ENCODE measurements at regions not wholly inside any gene's neighbourhood (a gene's known extent, or its start where the extent isn't known, plus 50 kb on each side); places are given as distances from the start of the nearest gene placed in this dataset.

DNA sequence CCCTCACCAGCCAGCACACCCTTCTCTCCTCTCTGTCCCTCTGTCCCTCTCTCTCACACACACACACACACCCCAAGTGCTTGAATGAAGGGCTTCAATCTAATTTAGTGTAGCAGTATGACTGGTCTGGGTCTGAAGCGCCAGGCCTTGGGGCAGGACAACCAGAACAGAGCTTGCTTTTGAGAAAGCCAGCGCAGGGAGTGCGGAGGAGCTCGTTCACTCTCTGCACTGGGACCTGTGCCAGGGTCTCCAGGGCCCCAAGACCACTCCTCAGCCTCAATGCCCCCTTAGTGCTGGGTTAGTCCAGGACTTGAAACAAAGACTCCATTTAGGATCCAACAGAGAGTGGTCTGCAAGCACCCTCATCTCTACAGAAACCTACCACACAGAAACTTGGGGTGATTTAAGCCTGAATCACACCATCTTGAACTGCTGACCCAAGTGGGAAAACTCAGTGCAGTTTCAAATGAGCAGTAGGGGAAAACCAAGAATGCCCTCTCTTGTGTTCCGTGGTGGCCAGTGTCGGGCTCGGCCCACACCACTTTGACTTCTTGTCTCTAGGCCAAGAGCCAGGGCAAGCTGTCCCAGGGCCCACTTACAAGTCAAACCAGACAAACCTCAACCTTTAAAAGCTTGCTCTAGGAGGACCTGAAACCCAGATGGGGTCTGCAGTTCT is 66.6 kb upstream of the WIPF1 start:
- peaks cover 0 to 37% (median 18%) of the 10 kb centered on the region in 4 donors for H3K4me1 ChIP-seq
- DNase-seq: no peak

DNA sequence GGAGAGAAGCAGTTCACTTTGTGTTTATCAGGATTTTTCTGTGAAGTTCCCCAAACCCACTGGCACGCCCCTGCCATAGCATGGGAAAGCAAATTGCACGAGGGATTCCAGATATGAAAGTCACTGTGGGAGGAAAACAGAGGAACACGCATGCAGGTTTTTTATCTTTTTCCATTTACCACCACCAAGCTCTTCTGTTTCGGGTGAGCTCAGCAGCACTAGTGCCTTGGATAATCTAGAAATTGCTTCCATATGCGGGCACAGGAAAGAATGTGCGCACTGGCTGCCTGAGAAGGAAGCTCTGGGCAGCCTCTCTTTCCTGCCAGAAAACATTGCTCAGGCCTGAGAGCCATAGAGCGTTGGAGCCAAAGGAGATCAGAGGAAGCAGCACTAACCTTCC is 65.9 kb upstream of the WIPF1 start:
- H3K4me1 ChIP-seq: peaks cover 0 to 37% (median 18%) of the 10 kb centered on the region in 4 donors
- 67 to 72% methylated on average over 3 to 7 of the region's 7 CpGs for WGBS, 2 donors (ENCODE audit: low coverage in 1 of 2)
- H3K27ac ChIP-seq: peak overlapping the region; percentile 49 to 73 (median 64)
- no peaks in the 10 kb centered on the region for H3K27me3 ChIP-seq
- DNase-seq: no peak
- no peaks in the 10 kb centered on the region for H3K36me3 ChIP-seq
- in situ Hi-C loops (cut with MboI; ENCODE audit: low pct_ligation_motif_present in 1 of 4, low pct_unique_long_range_greater_than_20kb in 1 of 4, low sequenced_read_pairs in 3 of 4) (no loop called here), intact Hi-C loops (cut with DNase I; ENCODE audit: low total_unique reads) (no loop called here)
- H3K9me3 ChIP-seq: no peaks in the 10 kb centered on the region
- H3K4me3 ChIP-seq: no peak overlapping the region
- TF ChIP-seq POLR2AphosphoS5 (IDR thresholded peaks at IDR 0.05) (no peak), EP300 (IDR thresholded peaks at IDR 0.05; ENCODE audit: low read depth) (no peak)
- TF ChIP-seq, protein P1, sequence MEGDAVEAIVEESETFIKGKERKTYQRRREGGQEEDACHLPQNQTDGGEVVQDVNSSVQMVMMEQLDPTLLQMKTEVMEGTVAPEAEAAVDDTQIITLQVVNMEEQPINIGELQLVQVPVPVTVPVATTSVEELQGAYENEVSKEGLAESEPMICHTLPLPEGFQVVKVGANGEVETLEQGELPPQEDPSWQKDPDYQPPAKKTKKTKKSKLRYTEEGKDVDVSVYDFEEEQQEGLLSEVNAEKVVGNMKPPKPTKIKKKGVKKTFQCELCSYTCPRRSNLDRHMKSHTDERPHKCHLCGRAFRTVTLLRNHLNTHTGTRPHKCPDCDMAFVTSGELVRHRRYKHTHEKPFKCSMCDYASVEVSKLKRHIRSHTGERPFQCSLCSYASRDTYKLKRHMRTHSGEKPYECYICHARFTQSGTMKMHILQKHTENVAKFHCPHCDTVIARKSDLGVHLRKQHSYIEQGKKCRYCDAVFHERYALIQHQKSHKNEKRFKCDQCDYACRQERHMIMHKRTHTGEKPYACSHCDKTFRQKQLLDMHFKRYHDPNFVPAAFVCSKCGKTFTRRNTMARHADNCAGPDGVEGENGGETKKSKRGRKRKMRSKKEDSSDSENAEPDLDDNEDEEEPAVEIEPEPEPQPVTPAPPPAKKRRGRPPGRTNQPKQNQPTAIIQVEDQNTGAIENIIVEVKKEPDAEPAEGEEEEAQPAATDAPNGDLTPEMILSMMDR (IDR thresholded peaks at IDR 0.05): no peak

More for the DNA sequence above, 66.6 kb upstream of the WIPF1 start:
- intact Hi-C loops (cut with DNase I; ENCODE audit: low total_unique reads): no loop called here
- H3K36me3 ChIP-seq: no peaks in the 10 kb centered on the region
- no peaks in the 10 kb centered on the region for H3K9me3 ChIP-seq
- H3K27me3 ChIP-seq: no peaks in the 10 kb centered on the region
- peak overlapping the region; percentile 49 to 73 (median 64) for H3K27ac ChIP-seq
- in situ Hi-C loops (cut with MboI; ENCODE audit: low pct_ligation_motif_present in 1 of 4, low pct_unique_long_range_greater_than_20kb in 1 of 4, low sequenced_read_pairs in 3 of 4): no loop called here
- TF ChIP-seq, protein P1 (IDR thresholded peaks at IDR 0.05): no peak
- no peak for TF ChIP-seq EP300 (IDR thresholded peaks at IDR 0.05; ENCODE audit: low read depth)
- TF ChIP-seq POLR2A (IDR thresholded peaks at IDR 0.05): no peak
- TF ChIP-seq POLR2AphosphoS5 (IDR thresholded peaks at IDR 0.05): no peak
- H3K4me3 ChIP-seq: no peak overlapping the region
- WGBS, 2 donors (ENCODE audit: low coverage in 1 of 2): 91% methylated on average over 7 of the region's 7 CpGs; no CpG with 5 or more reads in 1 of the 2 donors

DNA sequence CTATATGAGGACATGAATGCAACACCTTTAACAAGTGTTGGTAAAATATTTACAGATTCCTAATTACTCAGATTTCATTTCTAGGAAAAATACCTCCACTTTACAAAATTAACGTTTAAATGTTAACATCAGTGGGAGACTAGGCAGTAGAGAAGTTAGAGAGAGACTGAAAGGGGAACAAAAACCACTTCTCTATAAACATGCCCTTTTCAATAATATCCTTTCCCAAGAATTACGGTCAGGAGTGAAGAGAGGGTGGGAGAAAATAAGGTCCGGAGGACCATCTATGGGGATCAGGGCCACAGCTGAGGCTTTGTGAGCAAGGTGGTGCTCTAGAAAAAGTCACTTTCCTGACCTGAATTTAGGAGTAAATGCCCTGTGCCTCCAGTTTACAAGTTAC is 65.3 kb upstream of the WIPF1 start:
- intact Hi-C loops (cut with DNase I; ENCODE audit: low total_unique reads) (no loop called here), in situ Hi-C loops (cut with MboI; ENCODE audit: low pct_ligation_motif_present in 1 of 4, low pct_unique_long_range_greater_than_20kb in 1 of 4, low sequenced_read_pairs in 3 of 4) (no loop called here)
- Histone ChIP-seq H3K4me1 (peaks cover 0 to 34% (median 18%) of the 10 kb centered on the region in 4 donors), H3K9me3 (no peaks in the 10 kb centered on the region), H3K36me3 (no peaks in the 10 kb centered on the region), H3K4me3 (no peak overlapping the region), H3K27me3 (no peaks in the 10 kb centered on the region), H3K27ac (peak overlapping the region; percentile 49 to 73 (median 64))
- DNase-seq: no peak
- no peak for TF ChIP-seq EP300 (IDR thresholded peaks at IDR 0.05; ENCODE audit: low read depth)
- no peak for TF ChIP-seq POLR2AphosphoS5 (IDR thresholded peaks at IDR 0.05)
- TF ChIP-seq, protein P1 (IDR thresholded peaks at IDR 0.05): no peak
- TF ChIP-seq POLR2A (IDR thresholded peaks at IDR 0.05): no peak
- WGBS, 2 donors (ENCODE audit: low coverage in 1 of 2): 59 to 71% methylated on average over 3 of the region's 3 CpGs

DNA sequence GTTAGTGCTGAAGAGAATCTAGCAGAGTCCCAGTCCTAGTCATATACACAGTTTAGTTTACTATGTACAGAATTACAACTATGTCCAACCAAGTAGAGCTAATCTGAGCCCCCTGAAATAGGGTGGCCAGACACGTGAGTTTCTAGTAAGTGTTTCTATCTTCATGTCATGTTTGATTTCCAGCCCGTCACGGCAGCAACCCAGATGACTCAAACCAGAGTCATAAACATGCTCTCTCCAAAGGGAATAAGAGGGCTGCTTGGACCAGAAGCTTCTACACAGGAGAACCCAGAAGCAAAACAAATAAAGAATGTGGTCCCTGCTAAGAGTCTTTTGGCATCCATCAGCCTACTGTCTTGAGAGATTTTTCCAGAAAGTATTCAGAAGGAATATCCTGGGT is 64.9 kb upstream of the WIPF1 start:
- WGBS, 2 donors (ENCODE audit: low coverage in 1 of 2): 52 to 58% methylated on average over 2 to 3 of the region's 3 CpGs
- intact Hi-C loops (cut with DNase I; ENCODE audit: low total_unique reads) (no loop called here), in situ Hi-C loops (cut with MboI; ENCODE audit: low pct_ligation_motif_present in 1 of 4, low pct_unique_long_range_greater_than_20kb in 1 of 4, low sequenced_read_pairs in 3 of 4) (no loop called here)
- no peaks in the 10 kb centered on the region for H3K27me3 ChIP-seq
- no peaks in the 10 kb centered on the region for H3K36me3 ChIP-seq
- no peak for DNase-seq
- no peak overlapping the region for H3K4me3 ChIP-seq
- no peaks in the 10 kb centered on the region for H3K9me3 ChIP-seq
- H3K4me1 ChIP-seq: peaks cover 0 to 30% (median 18%) of the 10 kb centered on the region in 4 donors
- peak overlapping the region; percentile 49 to 73 (median 64) for H3K27ac ChIP-seq
- TF ChIP-seq POLR2AphosphoS5 (IDR thresholded peaks at IDR 0.05): no peak
- TF ChIP-seq, protein P1 (IDR thresholded peaks at IDR 0.05): no peak
- TF ChIP-seq POLR2A (IDR thresholded peaks at IDR 0.05): no peak
- TF ChIP-seq EP300 (IDR thresholded peaks at IDR 0.05; ENCODE audit: low read depth): no peak
